Endothelial cell of umbilical vein (primary cell): ENCODE measurements at regions not wholly inside any gene's neighbourhood (a gene's known extent, or its start where the extent isn't known, plus 50 kb on each side); places are given as distances from the start of the nearest gene placed in this dataset.
"Not testable (repeated sequence)": the region's sequence is repeated elsewhere in the genome, so short reads cannot be mapped to it uniquely, and the experiment has no call there.

Source experiments
- BruUV-seq: library from RNA; stranded (reverse); fragments of 400-500 nt; replicated peaks from 2 replicates; lab custom pipeline; 2021; lab: Mats Ljungman, UMichigan
- CTCF ChIA-PET: fragments of 300-600, 350-600 bp; sonication (Branson Sonifier 250); formaldehyde crosslinking; loops from one replicate; lab custom pipeline; 2021; ENCODE audit warnings: antibody characterized with exemption, inconsistent platforms; lab: Charles Lee
- POLR2A ChIA-PET: fragments of 300-600, 350-600 bp; sonication (Branson Sonifier 250); formaldehyde crosslinking; loops from one replicate; lab custom pipeline; 2021; ENCODE audit warnings: antibody characterized with exemption, inconsistent platforms; lab: Charles Lee
- DNase-seq: peaks from one replicate; pipeline ENCODE4 v3.0.0-alpha.2; 2011; ENCODE audit warnings: low read depth, low spot score
- FAIRE-seq: peaks from 2 replicates; lab custom pipeline; 2011; peaks lifted over from hg19 to GRCh38; lab: Jason Lieb, UNC
- H2AFZ ChIP-seq: 2 replicates; pipeline ENCODE4 v1.6.0; 2012; ENCODE audit warnings: low read depth, low read length, control low read depth, inconsistent platforms
- H3K27ac ChIP-seq: 2 replicates; pipeline ENCODE4 v1.5.1; 2011; ENCODE audit warnings: low read depth, mild to moderate bottlenecking, control low read depth, low read length, moderate library complexity; ENCODE audit not compliant: insufficient read depth
- H3K27me3 ChIP-seq, 2 experiments: 2 replicates each; pipeline versions ENCODE4 v1.6.0 to v1.6.1; 2011; ENCODE audit warnings: low read length in 2 of 2, mixed read lengths in 1 of 2; ENCODE audit not compliant: control insufficient read depth in 2 of 2, insufficient read depth in 2 of 2
- H3K36me3 ChIP-seq, 2 experiments: 2 replicates in 1 of 2; 3 replicates in 1 of 2; pipeline ENCODE4 v1.5.1; 2011; ENCODE audit warnings: low read length in 2 of 2, mild to moderate bottlenecking in 1 of 2, moderate library complexity in 1 of 2; ENCODE audit not compliant: control insufficient read depth in 2 of 2, insufficient read depth in 2 of 2; ENCODE audit errors: extremely low read depth in 1 of 2
- H3K4me1 ChIP-seq: 3 replicates; pipeline ENCODE4 v1.5.1; 2011; ENCODE audit warnings: mild to moderate bottlenecking, low read length; ENCODE audit not compliant: control insufficient read depth, insufficient read depth; ENCODE audit errors: extremely low read depth
- H3K4me2 ChIP-seq: 2 replicates; pipeline ENCODE4 v1.6.1; 2011; ENCODE audit warnings: low read length, control low read depth, mixed read lengths; ENCODE audit not compliant: insufficient read depth
- H3K4me3 ChIP-seq, 3 experiments: fragments of 200-600 bp in 1 of 3; sonication (generic), shearing (Covaris generic) in 1 of 3; replicated peaks in 1 of 3; 2 replicates each; pipeline ENCODE4 v1.5.1; 2011 to 2016; ENCODE audit warnings: control low read depth in 3 of 3, low read length in 3 of 3, mild to moderate bottlenecking in 2 of 3, inconsistent platforms in 1 of 3, low read depth in 1 of 3, moderate library complexity in 1 of 3; ENCODE audit not compliant: insufficient read depth in 1 of 3
- H3K79me2 ChIP-seq: 2 replicates; pipeline ENCODE4 v1.6.0; 2012; ENCODE audit warnings: low read length, inconsistent platforms; ENCODE audit not compliant: control insufficient read depth, insufficient read depth
- H3K9ac ChIP-seq: replicated peaks from 2 replicates; pipeline ENCODE3; 2011; ENCODE audit warnings: low read length, control low read depth; ENCODE audit not compliant: insufficient read depth; ENCODE audit errors: extremely low read depth
- H3K9me1 ChIP-seq: replicated peaks from 3 replicates; pipeline ENCODE4 v1.6.0; 2011; ENCODE audit warnings: mild to moderate bottlenecking, low read length; ENCODE audit not compliant: control insufficient read depth, insufficient read depth; ENCODE audit errors: extremely low read depth
- H3K9me3 ChIP-seq: replicated peaks from 2 replicates; pipeline ENCODE4 v1.5.1; 2012; ENCODE audit warnings: low read length, inconsistent platforms; ENCODE audit not compliant: control insufficient read depth, insufficient read depth
- H4K20me1 ChIP-seq: replicated peaks from 2 replicates; pipeline ENCODE3; 2011; ENCODE audit warnings: mild to moderate bottlenecking, low read length; ENCODE audit not compliant: control insufficient read depth, insufficient read depth; ENCODE audit errors: extremely low read depth
- EZH2 ChIP-seq: IDR thresholded peaks from 2 replicates; pipeline ENCODE4 v1.6.1; 2012; ENCODE audit warnings: borderline replicate concordance, low read depth, mild to moderate bottlenecking, moderate library complexity, low read length, inconsistent platforms; ENCODE audit not compliant: severe bottlenecking
- GATA2 ChIP-seq: IDR thresholded peaks from 2 replicates; pipeline ENCODE4 v1.7.0; 2011; ENCODE audit warnings: low read depth, mild to moderate bottlenecking, moderate library complexity, mixed read lengths, low read length; ENCODE audit not compliant: insufficient read length, insufficient read depth
- JUN ChIP-seq: IDR thresholded peaks from 2 replicates; pipeline ENCODE4 v1.6.1; 2011; ENCODE audit warnings: borderline replicate concordance, low read depth; ENCODE audit not compliant: insufficient read length, insufficient read depth
- MAX ChIP-seq: IDR thresholded peaks from 2 replicates; pipeline ENCODE4 v1.6.1; 2011; ENCODE audit not compliant: insufficient read depth, insufficient read length
- POLR2AphosphoS5 ChIP-seq: IDR thresholded peaks from 2 replicates; pipeline ENCODE4 v1.6.1; 2012; ENCODE audit warnings: low read depth, mild to moderate bottlenecking, control low read depth, low read length, moderate library complexity; ENCODE audit not compliant: insufficient read depth
- dilution Hi-C: fragments of 300-500 bp; cut with MboI; formaldehyde crosslinking; loops from one replicate; pipeline ENCODE4 v1.15.0; 2019; ENCODE audit warnings: low sequenced_read_pairs; ENCODE audit not compliant: extremely low pct_ligation_motif_present
- intact Hi-C: fragments of 100-400 bp; cut with micrococcal nuclease; formaldehyde crosslinking; loops from one replicate; pipeline ENCODE4 v1.10.0; 2022
- TF ChIP-seq, protein P1 (sequence below), 2 donors: IDR thresholded peaks; 1 replicate in 1 of 2; 2 replicates in 1 of 2; pipeline ENCODE4 v1.5.1; 2011; ENCODE audit warnings: low read length in 2 of 2, mild to moderate bottlenecking in 2 of 2, moderate library complexity in 2 of 2, control low read depth in 1 of 2, inconsistent platforms in 1 of 2, low read depth in 1 of 2; ENCODE audit not compliant: insufficient read depth in 1 of 2; ENCODE audit errors: extremely low read depth in 1 of 2

DNA sequence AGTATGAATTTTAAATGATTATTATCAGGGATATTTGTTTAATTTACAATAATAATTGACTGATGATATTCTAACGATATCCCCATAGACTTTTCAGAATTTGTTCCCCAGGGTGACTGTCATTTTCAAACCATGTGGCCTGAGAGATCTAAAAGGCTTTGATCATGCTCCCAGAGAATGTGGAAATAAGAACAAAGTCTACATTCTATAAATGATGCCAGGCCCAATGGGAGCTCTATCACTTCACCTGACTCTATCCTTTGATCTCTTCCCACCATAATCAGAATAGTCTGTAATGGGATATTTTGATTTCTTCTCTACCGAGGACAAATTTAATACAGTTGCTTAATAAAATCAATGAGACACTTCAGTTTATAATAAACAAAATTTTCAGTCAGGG lies 483.4 kb upstream of the IRAK1BP1 start:
- Histone ChIP-seq H3K9me3 (no peaks in the 10 kb centered on the region), H3K79me2 (no peaks in the 10 kb centered on the region), H3K27ac (no peak overlapping the region), H3K9me1 (no peaks in the 10 kb centered on the region), H3K36me3 (no peaks in the 10 kb centered on the region), H4K20me1 (no peaks in the 10 kb centered on the region), H3K27me3 (no peaks in the 10 kb centered on the region), H2AFZ (no peak overlapping the region), H3K4me1 (no peaks in the 10 kb centered on the region), H3K4me2 (no peak overlapping the region), H3K4me3 (no peak overlapping the region), H3K9ac (no peak overlapping the region)
- dilution Hi-C loops (no loop called here), intact Hi-C loops (no loop called here)
- POLR2A ChIA-PET: no interaction called here
- FAIRE-seq (no peak), DNase-seq (no peak)
- no TSS peak for BruUV-seq
- CTCF ChIA-PET: no interaction called here
- TF ChIP-seq, protein P1, sequence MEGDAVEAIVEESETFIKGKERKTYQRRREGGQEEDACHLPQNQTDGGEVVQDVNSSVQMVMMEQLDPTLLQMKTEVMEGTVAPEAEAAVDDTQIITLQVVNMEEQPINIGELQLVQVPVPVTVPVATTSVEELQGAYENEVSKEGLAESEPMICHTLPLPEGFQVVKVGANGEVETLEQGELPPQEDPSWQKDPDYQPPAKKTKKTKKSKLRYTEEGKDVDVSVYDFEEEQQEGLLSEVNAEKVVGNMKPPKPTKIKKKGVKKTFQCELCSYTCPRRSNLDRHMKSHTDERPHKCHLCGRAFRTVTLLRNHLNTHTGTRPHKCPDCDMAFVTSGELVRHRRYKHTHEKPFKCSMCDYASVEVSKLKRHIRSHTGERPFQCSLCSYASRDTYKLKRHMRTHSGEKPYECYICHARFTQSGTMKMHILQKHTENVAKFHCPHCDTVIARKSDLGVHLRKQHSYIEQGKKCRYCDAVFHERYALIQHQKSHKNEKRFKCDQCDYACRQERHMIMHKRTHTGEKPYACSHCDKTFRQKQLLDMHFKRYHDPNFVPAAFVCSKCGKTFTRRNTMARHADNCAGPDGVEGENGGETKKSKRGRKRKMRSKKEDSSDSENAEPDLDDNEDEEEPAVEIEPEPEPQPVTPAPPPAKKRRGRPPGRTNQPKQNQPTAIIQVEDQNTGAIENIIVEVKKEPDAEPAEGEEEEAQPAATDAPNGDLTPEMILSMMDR (IDR thresholded peaks at IDR 0.05; ENCODE audit: extremely low read depth in 1 of 2, insufficient read depth in 1 of 2, low read depth in 1 of 2, low read length in 2 of 2): no peak
- TF ChIP-seq EZH2 (no peak), GATA2 (no peak), MAX (no peak), JUN (no peak), POLR2AphosphoS5 (no peak)

DNA sequence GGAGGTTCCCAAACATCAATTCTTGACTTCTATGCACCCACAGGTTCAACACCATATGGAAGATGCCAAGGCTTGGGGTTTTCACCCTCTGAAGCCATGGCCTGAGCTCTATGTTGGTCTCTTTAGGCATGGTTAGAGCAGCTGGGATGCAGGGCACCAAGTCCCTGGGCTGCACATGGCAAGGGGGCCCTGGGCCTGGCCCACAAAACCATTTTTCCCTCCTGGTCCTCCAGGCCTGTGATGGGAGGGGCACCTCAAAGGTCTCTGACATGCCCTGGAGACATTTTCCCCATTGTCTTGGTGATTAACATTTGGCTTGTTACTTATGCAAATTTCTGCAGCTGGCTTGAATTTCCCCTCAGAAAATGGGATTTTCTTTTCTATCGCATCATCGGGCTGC lies 480.5 kb upstream of the IRAK1BP1 start:
- H3K9ac ChIP-seq, H3K27me3 ChIP-seq, H4K20me1 ChIP-seq, H3K4me3 ChIP-seq, H3K9me3 ChIP-seq, dilution Hi-C loops, POLR2A ChIA-PET, H2AFZ ChIP-seq, H3K27ac ChIP-seq, FAIRE-seq, H3K4me1 ChIP-seq, H3K9me1 ChIP-seq, CTCF ChIA-PET, intact Hi-C loops, H3K79me2 ChIP-seq, H3K36me3 ChIP-seq, DNase-seq, H3K4me2 ChIP-seq, BruUV-seq: not testable (repeated sequence)
